ENCODE measurements at regions not wholly inside any gene's neighbourhood (a gene's known extent, or its start where the extent isn't known, plus 50 kb on each side); places are given as distances from the start of the nearest gene placed in this dataset.

- TF ChIP-seq POLR2AphosphoS5 (IDR thresholded peaks at IDR 0.05; ENCODE audit: borderline replicate concordance, low read depth, low read length): no peak
- no peak for TF ChIP-seq EZH2 (IDR thresholded peaks at IDR 0.05)
- no peak for TF ChIP-seq FOXP2 (optimal IDR thresholded peaks at IDR 0.05; ENCODE audit: control extremely low read depth, extremely low read length, insufficient read depth)
Observed at GRCh38 chr22:34070051-34070450, 149.8 kb upstream of the LARGE1 start.

Measured in SK-N-MC (cell line).